ENCODE measurements at regions not wholly inside any gene's neighbourhood (a gene's known extent, or its start where the extent isn't known, plus 50 kb on each side); places are given as distances from the start of the nearest gene placed in this dataset.

GRCh38 chrX:148203531-148203930, 222.4 kb downstream of the FMR1NB start:
- TF ChIP-seq CTCF (IDR thresholded peaks at IDR 0.05) = no peak
- H3K27me3 ChIP-seq (replicated peaks; ENCODE audit: insufficient read depth) = no peaks in the 10 kb centered on the region
- H3K4me1 ChIP-seq (ENCODE audit: control insufficient read depth in 1 of 2, low read depth in 2 of 2) = no peaks in the 10 kb centered on the region
- H3K9me3 ChIP-seq = no peaks in the 10 kb centered on the region
- H3K27ac ChIP-seq = no peak overlapping the region
- DNase-seq (ENCODE audit: low spot score) (no peak), ATAC-seq (ENCODE audit: insufficient number of reproducible peaks, low FRiP score, low read depth) (no peak)
- no peaks in the 10 kb centered on the region for H3K36me3 ChIP-seq
- H3K4me3 ChIP-seq = no peak overlapping the region

- no peak for TF ChIP-seq CTCF (IDR thresholded peaks at IDR 0.05)
- Histone ChIP-seq H3K9me3 (no peaks in the 10 kb centered on the region), H3K4me3 (no peak overlapping the region), H3K36me3 (no peaks in the 10 kb centered on the region), H3K27me3 (replicated peaks; ENCODE audit: insufficient read depth) (no peaks in the 10 kb centered on the region), H3K4me1 (ENCODE audit: control insufficient read depth in 1 of 2, low read depth in 2 of 2) (no peaks in the 10 kb centered on the region), H3K27ac (no peak overlapping the region)
- DNase-seq (ENCODE audit: low spot score) = no peak
- no peak for ATAC-seq (ENCODE audit: insufficient number of reproducible peaks, low FRiP score, low read depth)
These were observed 223.1 kb downstream of the FMR1NB start for GRCh38 chrX:148204195-148204594.

- Histone ChIP-seq H3K4me3 (no peak overlapping the region), H3K27me3 (replicated peaks; ENCODE audit: insufficient read depth) (no peaks in the 10 kb centered on the region), H3K9me3 (no peaks in the 10 kb centered on the region), H3K27ac (no peak overlapping the region), H3K36me3 (no peaks in the 10 kb centered on the region), H3K4me1 (ENCODE audit: control insufficient read depth in 1 of 2, low read depth in 2 of 2) (no peaks in the 10 kb centered on the region)
- no peak for TF ChIP-seq CTCF (IDR thresholded peaks at IDR 0.05)
- ATAC-seq (ENCODE audit: insufficient number of reproducible peaks, low FRiP score, low read depth) (no peak), DNase-seq (ENCODE audit: low spot score) (no peak)
These were observed 233.6 kb downstream of the FMR1NB start for GRCh38 chrX:148214786-148215185.

GRCh38 chrX:148215726-148216125, 234.6 kb downstream of the FMR1NB start:
- ATAC-seq (ENCODE audit: insufficient number of reproducible peaks, low FRiP score, low read depth) (no peak), DNase-seq (ENCODE audit: low spot score) (no peak)
- no peak for TF ChIP-seq CTCF (IDR thresholded peaks at IDR 0.05)

GRCh38 chrX:148223361-148223760, 242.2 kb downstream of the FMR1NB start:
- no peaks in the 10 kb centered on the region for H3K36me3 ChIP-seq
- DNase-seq (ENCODE audit: low spot score) = no peak
- no peaks in the 10 kb centered on the region for H3K9me3 ChIP-seq
- H3K27ac ChIP-seq = no peak overlapping the region
- no peak overlapping the region for H3K4me3 ChIP-seq
- ATAC-seq (ENCODE audit: insufficient number of reproducible peaks, low FRiP score, low read depth) = no peak
- TF ChIP-seq CTCF (IDR thresholded peaks at IDR 0.05) = no peak
- H3K4me1 ChIP-seq (ENCODE audit: control insufficient read depth in 1 of 2, low read depth in 2 of 2) = no peaks in the 10 kb centered on the region
- H3K27me3 ChIP-seq (replicated peaks; ENCODE audit: insufficient read depth) = no peaks in the 10 kb centered on the region

More at GRCh38 chrX:148215726-148216125, 234.6 kb downstream of the FMR1NB start:
- Histone ChIP-seq H3K4me1 (ENCODE audit: control insufficient read depth in 1 of 2, low read depth in 2 of 2) (no peaks in the 10 kb centered on the region), H3K4me3 (no peak overlapping the region), H3K27ac (no peak overlapping the region), H3K36me3 (no peaks in the 10 kb centered on the region), H3K9me3 (no peaks in the 10 kb centered on the region), H3K27me3 (replicated peaks; ENCODE audit: insufficient read depth) (no peaks in the 10 kb centered on the region)

Measured in thoracic aorta (tissue), 2 donors.